NCI-H146 (cell line): ENCODE measurements at regions not wholly inside any gene's neighbourhood (a gene's known extent, or its start where the extent isn't known, plus 50 kb on each side); places are given as distances from the start of the nearest gene placed in this dataset.
"Not testable (repeated sequence)": the region's sequence is repeated elsewhere in the genome, so short reads cannot be mapped to it uniquely, and the experiment has no call there.

Experiments used
- DNase-seq: peaks from one replicate; lab custom pipeline; 2025; lab: John Stamatoyannopoulos, UW

GRCh38 chr14:105876829-105877228 lies 350.4 kb downstream of the TMEM121 start:
- no peak for DNase-seq

DNA sequence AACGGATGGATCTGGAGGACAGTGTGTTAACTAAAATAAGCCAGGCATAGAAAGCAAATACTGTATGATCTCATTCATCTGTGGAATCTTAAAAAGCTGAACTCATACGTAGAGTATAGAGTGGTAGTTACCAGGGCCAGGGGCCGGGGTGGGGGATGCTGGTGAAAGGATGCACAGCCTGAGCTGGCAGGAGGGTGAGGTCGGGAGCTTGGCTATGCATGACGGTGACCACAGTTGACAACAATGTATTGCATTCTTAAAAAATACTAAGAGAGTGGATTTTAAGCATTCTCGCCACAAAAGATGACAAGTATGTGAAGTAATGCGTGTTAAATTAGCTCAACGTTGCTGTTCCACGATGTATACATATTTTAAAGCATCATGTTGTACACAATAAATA lies 351.3 kb downstream of the TMEM121 start:
- DNase-seq, result no peak

- DNase-seq, result no peak
These were observed 351.7 kb downstream of the TMEM121 start for GRCh38 chr14:105878125-105878524.

DNA sequence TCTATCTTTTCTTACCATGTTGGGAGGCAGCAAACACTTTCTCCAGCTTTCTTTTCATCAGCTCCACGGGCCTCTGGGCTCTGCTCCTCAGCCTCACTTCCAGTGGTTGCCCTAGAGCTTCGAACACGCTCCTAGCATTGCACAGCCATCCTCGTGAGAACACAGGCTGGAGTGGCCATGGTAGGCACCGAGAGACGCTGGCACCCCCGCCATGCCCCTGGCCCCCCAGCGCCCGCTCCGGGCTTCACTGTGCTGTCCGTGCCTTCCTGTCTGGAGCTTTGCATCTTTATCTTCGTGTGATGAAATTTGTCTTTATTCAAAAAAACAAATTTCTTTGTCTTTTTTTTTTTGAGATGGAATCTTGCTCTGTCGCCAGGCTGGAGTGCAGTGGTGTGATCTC lies 352.2 kb downstream of the TMEM121 start:
- DNase-seq, result no peak

- no peak for DNase-seq
These were observed 353.1 kb downstream of the TMEM121 start for GRCh38 chr14:105879503-105879866.

GRCh38 chr14:105879867-105880561 lies 353.6 kb downstream of the TMEM121 start:
- DNase-seq, result no peak

DNA sequence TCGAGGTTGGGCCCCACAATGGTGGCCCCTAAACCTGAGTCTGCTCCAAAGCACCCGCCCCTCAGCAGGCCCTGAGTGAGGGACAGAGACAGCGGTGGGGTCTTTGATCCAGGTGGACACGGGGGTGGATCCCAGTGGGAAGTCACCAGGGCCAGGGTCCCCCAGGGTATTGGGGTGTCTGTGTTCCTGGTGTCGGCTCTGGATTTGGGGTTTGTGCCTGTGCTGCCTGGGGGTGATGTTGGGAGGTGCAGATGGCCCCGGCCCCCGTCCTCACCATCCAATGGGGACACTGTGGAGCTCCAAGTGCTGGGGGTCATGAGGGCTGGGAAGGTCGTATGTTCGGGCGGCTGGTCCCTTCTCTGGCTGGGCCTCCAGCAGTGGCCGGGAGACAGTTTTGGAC lies 354.2 kb downstream of the TMEM121 start:
- DNase-seq, result no peak

DNA sequence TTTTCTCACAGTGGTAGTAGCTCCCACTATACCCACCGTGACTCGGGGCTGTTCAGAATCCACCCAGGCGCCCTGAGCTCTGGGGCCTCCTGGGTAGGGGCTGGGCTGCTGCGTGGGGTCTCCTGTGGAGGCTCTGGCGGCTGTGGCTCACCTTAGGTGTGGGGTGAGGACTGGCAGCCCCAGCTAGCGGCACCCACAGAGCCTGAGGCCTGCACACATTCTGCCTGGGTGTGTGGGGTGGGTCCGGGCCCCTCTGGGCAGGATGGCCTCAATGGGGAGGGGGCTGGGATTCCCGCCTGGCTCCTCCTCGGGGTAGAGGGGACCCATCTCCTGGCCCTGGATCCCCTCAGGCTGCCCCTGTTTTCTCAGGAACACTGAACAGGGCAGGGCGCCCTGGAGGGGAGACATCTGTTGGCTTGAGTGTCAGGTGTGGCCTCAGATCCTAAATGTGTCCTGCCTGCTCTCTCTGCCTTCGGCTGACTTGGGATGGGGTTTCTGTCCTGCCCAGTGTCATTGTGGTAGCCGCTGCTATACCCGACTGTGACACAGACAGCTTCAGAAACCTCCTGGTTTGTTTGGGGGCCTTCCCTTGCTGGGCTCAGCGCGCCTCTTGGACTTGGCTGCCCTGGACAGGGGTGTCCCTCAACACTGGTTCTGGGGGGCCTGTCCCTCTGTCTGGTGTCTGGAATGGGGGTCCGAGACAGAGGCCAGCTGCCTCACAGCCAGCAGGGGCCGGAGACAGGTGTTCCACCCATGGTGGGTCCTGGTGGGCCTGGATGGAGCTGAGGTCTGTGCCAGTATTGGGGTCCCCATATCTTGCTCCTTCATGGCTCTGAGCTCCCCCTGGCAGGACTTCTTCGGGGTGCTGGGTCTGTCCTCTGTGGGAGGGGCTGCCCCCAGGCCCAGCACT lies 354.9 kb downstream of the TMEM121 start:
- DNase-seq, result no peak

DNA sequence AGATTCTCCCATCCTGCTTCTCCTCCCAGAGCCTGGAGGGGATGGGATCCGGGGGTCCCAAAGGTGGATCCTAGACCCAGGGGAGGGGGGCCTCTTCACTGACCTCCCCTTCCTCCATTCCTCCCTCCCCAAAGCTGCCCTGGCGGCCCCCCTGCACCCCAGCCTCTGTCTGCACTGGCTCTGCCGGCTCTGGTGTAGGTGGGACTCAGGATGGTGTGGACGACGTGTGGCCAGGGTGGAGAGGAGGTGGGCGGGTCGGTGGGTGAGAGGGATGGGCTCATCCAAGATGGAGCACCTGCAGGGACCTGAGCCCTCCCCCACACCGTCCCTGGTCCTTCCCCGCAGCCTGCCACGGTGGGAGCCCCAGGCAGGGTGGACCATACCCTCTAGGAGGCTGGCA lies 355.6 kb downstream of the TMEM121 start:
- not testable (repeated sequence) for DNase-seq

GRCh38 chr14:105882626-105883025 lies 356.2 kb downstream of the TMEM121 start:
- DNase-seq, result no peak

DNA sequence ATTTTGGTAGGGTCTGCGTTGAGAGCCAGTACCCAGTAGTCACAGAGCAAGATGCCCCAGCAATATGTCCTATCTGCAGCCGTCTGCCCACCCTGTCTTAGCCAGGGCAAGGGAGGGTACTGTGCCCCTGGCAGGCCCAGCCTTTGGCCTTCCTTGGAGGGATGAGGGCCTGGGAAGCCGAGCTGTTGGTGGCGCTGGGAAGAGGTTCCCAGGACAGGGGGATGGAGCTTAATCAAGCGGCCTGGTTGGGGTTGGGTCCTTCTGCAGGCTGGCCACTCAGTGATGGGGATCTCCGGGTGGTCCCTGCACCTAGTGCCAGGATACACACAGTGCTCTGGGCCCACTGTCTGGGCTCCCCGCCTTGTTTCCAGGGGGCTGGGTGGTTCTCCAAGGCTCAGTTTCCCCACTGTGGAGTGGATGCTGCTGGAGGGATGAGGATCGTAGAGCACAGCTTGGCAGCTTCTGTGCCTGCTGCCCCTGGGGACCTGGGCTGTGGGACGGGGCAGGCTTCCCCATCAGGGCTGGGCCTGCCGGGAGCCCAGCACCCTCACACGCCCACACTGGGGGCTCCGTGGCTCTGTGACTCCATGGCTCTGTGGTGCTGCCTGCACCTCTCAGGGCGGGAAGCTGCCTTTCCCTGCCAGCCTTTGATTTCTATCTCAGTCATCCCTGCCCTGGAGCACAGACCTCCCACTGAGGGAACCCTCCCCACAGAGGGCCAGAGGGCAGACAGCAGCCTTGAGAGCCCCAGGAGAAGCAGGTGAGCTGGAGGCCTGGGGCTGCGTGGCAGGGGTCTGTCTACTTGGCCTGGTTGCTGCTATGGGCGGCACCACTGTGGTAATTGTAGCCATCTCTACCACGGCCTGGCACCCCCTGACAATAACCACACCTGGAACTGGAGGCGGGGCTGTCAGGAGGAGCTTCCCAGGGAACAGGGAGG lies 357.0 kb downstream of the TMEM121 start:
- DNase-seq, result no peak

DNA sequence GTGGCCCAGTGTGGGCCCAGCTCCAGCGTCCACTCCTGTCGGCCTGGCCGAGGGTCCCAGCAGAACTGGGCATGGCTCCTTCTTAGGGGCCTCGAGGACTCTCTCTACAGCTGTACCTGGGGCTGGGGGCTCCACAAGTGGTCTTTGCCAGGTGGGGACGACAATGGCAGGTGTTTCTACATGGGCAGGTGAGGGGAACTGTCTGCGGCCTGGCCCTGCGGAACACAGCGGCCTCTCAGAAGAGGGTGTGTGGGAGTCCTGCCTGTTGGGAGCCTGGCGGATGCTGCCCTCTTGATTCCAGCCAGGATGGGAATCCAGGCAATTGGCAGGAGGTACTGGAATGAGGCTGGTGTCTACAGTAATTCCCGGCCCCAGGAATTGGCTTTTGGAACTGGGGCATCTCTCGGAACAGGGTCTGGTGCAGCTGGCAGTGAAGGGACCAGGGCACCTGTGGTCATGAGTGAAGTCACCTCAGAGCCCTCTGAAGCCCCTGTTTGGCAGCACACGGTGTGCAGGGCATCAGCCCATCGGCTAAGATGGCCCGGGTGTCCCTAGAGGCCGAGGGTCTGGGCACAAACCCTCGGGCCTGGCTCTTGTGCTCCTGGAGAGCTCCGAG lies 357.9 kb downstream of the TMEM121 start:
- DNase-seq, result not testable (repeated sequence)

DNA sequence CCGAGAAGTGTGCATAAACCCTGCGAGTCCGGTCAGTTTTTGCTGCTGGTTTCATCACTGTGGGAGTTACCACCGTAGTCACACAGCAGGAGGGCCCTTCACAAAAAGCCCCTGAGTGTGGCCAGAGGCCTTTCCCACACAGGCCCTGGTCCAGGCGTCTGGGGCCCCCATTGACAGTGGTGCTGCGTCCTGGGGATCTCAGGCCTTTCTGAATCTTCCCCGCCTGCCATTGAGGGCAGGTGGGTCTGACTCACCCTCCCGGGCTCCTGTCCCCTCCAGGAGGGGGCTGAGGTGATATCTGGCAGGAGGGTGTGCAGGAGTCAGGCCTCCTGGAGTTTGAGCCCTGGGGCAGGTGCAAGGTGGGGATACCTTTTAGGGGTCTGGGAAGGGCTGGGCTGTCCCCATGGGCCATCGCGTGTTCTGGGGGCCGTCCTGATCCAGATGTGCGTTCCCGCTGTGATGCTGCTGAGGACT lies 358.5 kb downstream of the TMEM121 start:
- DNase-seq, result no peak

- DNase-seq, result no peak
These were observed 359.4 kb downstream of the TMEM121 start for GRCh38 chr14:105885561-105886320.

DNA sequence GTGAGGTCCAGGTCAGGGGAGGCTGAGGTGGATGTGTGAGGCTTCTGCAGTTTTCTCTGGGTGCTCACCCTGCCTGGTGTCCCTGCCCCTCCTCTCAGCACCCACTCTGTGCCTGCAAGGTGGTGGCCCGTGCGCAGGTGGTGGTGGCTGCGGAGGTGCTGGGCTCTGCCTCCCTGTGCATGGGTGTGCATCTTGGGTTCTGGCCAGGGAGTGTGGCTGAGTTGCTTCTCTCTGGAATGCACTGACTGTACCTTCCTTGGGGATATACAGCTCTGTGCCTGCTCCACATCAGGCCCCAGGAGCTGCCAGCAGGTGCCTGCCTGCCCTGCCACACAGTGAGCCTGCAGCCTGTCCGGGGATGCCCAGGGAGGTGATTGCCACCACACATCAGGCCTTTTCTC lies 360.4 kb downstream of the TMEM121 start:
- DNase-seq, result not testable (repeated sequence)

GRCh38 chr14:105887692-105888091 lies 361.3 kb downstream of the TMEM121 start:
- no peak for DNase-seq

- no peak for DNase-seq
These were observed 361.8 kb downstream of the TMEM121 start for GRCh38 chr14:105888151-105888550.

DNA sequence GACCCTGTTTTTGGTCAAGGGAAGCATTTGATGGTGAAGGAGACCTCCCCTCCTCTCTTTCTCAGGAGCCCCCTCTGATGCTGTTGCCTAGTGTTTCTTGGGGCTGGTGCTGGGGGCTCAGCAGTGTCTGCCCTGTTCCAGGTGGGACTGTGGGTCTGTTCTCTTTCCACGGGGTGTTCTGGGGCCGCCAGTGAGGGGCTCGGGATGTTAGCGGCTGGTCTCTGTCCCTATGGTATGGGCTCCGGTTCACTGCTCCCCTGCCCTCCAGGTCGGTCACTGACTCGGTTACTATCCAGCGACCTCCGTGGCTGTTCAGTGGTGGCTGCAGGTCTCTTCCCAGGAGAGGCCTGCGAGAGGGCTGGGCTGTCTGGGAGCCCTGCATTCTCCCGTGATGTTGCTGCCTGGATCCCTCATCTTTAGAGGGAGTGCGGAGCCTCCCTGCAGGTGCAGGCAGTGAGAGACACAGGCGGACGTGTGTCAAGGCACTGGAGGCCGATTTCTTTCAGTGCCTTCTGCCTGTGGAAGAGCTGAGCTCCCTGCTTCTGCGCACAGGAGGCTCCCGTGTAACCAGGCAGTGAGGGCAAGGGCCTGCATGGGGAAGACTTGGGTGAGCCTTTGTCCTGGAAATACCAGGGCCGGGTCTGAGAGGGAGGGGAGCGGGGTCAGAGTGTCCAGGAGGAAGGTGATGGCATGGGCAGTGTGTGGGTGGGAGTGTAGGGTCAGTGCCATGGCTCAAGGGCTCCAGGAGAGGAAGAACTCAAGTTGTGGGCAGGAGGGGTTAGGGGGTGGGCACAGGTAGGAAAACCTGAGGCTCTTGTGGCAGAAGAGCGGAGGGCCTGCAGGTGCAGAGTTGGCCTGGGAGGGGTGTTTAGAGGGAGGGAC lies 362.6 kb downstream of the TMEM121 start:
- DNase-seq, result no peak

DNA sequence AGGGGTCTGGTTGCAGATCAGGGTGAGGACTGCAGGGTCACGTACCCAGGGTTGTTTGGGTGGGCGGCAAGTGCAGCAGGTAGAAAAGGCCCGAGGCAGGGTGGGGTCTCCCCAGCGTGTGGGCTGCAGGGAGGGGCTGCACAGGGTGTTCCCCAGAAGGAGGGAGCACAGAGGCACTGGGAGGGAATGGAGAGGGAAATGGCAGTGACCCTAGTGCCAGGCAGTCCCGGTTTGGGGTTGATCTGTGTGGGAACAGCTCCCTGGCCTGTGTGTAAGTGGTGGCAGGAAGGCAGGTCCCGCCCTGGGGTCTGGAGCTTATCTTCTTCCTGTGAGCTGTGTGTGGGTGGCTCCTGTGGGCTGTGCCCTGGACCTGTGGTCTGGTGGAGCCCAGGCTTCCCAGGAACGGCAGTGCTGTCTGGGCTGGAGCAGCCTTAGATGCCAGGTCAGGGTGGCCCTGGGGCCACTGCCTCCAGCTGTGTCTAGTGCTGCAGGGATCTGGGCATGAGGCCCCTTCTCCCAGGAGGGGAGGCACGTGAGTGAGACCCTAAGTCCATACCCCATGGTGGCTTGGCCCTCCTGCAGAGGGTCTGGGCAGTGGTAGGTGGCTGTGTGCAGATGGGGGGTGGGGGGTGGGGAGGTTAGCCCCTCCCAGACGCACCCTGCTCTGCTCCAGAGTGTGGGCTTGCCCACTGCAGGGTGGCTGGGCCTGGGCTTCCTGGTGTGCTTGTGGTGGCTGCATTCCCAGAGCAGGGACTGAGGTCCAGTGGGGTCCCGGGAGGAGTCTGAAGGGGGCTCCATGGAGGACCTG lies 363.5 kb downstream of the TMEM121 start:
- no peak for DNase-seq
